ENCODE measurements at regions not wholly inside any gene's neighbourhood (a gene's known extent, or its start where the extent isn't known, plus 50 kb on each side); places are given as distances from the start of the nearest gene placed in this dataset.

DNA sequence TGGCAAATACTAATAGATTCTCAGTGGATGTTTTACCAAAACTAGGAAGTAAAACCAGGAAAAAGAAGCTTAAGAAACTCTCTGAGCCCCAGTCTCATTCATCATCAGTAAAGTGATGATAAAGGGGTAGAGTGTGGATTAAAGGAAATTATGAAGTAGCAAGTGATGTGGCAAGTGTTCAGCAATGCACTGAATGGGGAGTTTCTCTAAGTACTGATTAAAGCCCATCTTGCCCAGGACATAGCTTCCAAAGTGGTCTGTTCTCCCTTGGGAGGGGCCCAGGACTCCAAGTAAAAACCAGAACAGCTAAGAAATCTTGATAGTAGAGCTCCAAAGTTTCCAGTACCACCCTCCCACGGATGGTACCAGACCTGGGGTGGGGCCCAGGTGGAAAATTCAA, 137.3 kb downstream of the WNT5A start:
- DNase-seq (ENCODE audit: low spot score) = no peak
- intact Hi-C loops (cut with DNase I) = no loop called here

DNA sequence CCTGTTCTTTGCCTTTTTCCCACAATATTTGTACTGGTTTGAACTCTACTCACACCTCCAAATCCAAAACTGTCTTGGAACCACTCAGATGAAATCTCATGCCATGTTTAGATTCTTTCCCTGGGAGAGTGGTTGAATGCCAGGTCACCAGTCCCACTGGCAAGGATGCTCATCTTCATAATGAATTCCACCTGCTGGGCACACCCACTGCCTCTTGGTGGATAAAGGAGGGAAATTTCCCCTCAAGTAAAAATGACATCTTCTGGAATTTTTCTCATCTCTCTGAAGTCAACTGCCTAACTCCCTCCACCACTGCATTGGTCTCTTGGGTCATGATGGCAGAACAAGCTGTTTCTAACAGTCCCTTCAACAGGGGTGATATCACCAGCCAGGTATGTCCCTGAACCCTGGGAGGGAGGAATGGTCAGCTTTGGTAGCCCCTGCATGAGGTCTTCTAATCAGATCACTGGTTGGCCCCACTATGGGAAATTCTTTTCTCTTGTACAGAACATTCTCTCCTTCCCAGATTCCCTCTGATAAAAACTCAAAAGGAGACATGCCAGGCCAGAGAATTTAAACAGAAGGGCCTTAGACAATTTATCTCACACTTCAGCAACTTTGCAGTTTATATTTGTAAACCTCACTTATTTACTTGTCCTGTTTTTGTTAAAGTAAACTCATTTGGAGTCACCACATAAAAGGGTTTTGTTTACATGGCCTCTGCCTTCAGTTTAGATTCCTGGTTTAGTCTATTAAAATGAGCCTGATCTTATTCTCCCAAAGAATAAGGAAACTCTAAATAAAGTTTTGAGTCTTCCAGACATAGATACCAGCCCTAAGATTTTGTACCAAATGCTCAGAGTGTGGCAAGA, 143.4 kb downstream of the WNT5A start:
- intact Hi-C loops (cut with DNase I) = no loop called here
- DNase-seq (ENCODE audit: low spot score) = no peak

DNA sequence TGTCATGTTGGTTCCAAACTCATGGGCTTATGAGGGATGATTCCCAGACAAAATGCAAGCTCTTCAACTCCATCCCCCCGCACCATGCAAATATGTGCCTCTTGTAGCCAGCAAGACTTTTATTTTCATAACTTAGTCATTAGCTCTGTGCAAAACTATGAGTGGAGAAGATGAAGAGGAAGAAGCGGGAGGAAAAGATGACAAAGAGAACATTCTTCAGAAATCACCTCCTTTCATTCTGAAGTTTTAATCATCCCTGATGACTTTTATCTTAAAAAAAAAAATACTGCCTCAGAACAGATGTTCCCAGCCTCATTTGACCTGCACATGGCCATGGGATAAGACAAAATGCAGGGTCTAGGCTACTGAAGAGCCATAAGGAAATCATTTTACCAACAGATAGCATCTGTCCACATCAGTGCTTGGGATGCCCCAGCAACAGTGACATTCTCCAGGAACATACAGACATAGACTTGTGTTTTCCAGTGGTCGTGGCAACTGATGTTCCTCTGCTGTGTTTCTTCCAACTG, 145.5 kb downstream of the WNT5A start:
- DNase-seq (ENCODE audit: low spot score) = no peak
- intact Hi-C loops (cut with DNase I) = no loop called here

DNA sequence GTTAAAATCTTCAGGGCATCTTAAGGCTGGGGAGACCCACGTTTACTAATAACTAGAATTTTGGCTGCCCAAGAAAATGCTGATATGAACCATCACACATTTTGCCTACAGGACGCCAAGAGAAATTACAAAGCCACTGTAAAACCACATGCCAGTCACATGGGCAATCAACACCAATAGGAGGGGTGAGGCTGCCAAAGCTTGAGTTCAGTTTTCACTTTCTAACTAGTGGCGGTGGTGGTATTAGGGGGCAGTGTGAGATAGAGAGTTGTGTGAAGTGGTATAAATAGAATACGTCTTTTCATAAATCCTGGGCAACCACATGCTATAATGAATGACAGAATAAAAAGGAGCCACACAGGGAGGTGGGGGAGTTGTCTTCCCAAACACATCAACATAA, 147.3 kb downstream of the WNT5A start:
- DNase-seq (ENCODE audit: low spot score) = no peak
- intact Hi-C loops (cut with DNase I) = no loop called here

DNA sequence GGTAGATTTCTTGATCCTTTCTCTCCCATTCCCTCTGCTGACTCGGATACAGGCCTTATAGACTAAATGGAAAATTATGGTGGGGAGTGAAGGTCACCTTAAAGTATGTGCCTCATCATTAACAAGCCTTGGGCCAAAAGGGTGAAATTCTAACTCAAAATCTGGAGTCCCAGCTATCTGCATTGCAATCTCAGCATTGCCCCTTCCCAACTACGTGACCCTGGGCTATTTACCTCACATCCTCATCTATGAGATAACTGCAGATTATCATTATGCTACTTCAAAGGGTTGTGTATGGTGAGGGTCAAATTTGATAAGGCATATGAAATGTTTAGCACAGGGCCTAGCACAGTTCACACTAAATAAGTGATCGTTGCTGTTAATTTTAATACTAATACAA, 147.7 kb downstream of the WNT5A start:
- intact Hi-C loops (cut with DNase I) = no loop called here
- no peak for DNase-seq (ENCODE audit: low spot score)

DNA sequence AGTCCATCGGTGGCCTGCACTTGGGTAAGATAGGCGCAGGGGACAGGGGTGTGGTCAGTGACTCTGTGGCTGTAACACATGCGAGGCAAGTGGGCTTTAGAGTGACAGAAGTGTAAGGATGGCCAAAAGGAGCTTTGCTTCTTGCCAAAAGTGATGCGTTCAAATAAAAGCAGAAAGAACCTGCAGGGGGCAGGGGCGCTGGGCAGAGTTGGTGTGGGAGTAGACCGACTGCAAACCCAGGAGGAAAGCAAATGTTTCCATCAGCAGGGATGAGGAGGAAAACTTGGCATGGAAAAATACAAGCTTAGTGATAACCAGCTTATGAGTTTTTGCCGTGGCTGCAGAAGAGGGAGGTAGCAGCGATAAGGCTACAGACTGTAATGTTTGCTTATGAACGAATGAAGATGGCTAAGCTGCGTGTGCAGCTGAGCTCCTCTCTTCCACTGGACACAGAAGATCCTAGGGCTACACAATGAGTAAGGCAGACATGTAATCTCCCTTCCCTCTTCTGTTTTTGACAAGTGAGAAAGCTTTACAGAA, 149.4 kb downstream of the WNT5A start:
- intact Hi-C loops (cut with DNase I) = no loop called here
- no peak for DNase-seq (ENCODE audit: low spot score)

DNA sequence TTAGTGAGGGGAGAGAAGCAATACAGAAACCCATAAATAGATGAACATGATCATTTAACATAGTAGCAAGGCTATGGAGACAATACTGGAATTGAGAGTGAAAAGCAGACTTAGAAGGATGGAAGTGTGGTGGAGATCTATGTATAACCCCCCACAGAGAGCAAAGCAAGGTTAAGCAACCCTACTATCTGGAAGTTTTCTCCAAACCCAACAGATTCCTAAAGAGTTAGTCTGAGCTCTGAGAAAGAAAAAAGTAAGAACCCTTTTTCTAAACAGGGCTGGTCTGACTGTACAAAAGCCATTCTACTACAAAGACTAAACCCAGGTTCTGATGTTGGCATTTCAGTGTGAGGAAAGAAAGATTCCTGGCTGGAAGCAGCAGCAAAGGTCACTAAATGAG, 153.2 kb downstream of the WNT5A start:
- no peak for DNase-seq (ENCODE audit: low spot score)
- intact Hi-C loops (cut with DNase I) = no loop called here

DNA sequence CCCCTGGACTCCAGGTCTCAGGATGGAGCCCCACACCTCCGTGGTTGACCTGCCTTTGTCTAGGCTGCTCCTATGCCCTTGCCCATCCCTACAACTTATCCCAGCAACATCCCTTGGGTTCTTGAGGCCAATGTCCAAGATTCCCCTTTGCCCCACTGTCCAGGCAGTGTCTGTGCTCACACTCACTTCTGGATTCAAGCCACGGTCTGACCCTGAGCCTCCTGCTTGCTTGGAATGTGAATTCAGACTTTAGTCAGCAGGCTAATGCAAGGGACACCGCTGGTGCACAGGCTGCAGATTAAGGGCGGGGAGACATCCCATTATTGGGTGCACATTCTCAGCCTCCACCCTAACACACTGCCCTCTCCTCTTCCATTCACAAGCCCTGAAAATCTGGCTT, 154.1 kb downstream of the WNT5A start:
- intact Hi-C loops (cut with DNase I) = no loop called here

DNA sequence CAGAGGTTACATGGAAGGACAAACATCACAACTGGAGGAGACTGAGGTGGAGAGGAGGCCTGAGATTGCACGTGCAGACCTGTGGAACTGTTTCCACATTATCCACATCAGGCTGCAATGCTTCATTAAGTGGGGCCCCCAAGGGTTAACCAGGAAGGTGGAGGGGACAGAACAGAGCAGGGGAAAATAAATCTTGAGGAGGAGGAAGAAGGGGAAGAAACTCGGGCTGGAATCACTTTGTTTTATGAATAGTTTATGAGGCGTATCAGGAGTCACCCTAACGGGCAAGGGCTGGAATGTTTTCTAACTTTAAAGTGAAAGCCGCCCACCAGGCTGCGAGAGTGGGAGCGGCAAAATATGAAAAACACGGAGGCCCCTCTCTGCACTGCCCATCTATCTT, 154.9 kb downstream of the WNT5A start:
- intact Hi-C loops (cut with DNase I) = no loop called here
- no peak for DNase-seq (ENCODE audit: low spot score)

More for the DNA sequence above, 154.1 kb downstream of the WNT5A start:
- no peak for DNase-seq (ENCODE audit: low spot score)

DNA sequence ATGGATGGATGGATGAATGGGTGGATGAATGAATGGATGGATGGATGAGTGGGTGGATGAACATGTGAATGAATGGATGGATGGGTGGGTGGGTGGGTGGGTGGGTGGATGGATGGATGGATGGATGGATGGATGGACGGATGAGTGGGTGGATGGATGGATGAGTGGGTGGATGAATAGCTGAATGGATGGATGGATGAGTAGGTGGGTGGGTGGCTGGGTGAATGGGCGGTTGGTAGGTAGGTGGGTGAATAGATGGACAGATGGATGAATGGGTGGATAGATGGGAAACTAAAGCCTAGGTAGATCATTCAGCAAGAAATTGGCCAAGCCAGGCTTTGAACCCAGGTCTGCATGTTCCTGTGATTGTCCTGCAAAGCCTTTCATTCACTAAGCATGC, 155.6 kb downstream of the WNT5A start:
- no peak for DNase-seq (ENCODE audit: low spot score)
- intact Hi-C loops (cut with DNase I) = no loop called here

DNA sequence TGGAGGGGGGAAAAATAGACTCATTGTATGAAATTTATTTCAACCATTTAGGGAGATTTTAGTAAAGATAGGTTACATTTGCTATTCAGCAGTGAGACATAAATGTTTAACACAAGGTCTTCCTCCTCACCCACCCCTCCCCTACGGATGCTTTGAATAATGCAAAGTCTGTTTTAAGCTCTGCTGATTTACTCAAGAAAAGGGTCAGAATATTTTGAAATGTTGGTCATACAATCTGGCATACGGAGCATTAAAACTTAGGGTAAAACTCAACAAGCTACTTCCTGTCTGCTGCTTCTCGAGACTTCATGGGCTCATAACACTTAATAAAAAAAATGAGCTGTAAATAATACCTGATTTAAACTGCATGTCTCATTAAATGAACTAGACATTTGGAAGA, 156.3 kb downstream of the WNT5A start:
- DNase-seq (ENCODE audit: low spot score) = no peak
- intact Hi-C loops (cut with DNase I) = no loop called here

DNA sequence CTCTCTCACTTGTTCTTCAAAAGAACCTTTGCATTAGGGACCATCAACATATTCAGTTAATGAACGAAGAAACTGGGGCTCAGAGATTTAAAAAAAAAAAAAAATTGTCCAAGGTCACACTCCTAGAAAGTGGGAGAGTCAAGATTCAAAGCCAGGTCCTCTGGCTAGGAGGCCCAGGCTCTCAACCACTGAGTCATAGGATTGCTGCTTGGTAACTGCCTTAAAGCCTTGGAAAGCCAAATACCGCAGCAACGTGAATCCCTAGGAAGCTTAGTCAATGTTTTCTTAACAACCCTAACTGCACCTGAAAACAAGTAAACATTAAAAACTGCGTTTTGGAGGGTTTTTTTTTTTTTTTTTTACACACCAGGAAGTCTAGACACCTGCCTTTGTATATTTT, 156.8 kb downstream of the WNT5A start:
- no peak for DNase-seq (ENCODE audit: low spot score)
- intact Hi-C loops (cut with DNase I) = no loop called here

DNA sequence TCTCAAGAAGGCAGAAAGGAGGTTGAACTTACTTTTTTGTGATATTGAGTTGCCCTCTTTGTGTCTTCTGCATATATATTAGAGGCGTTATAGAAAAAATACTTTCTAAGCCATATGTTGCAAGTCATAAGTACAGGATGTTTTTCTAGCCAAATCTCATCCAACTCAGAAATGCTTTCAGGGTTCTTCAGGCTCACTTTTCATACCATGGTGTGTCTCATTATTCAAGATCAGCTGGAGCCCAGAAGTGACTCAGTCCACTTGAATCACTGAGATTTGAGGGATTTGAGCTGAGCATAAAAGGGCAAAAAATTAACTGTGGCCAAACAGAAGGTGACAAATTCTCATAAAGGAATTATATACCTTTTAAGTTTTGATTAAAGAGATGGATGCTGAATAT, 157.3 kb downstream of the WNT5A start:
- no peak for DNase-seq (ENCODE audit: low spot score)
- intact Hi-C loops (cut with DNase I) = no loop called here

DNA sequence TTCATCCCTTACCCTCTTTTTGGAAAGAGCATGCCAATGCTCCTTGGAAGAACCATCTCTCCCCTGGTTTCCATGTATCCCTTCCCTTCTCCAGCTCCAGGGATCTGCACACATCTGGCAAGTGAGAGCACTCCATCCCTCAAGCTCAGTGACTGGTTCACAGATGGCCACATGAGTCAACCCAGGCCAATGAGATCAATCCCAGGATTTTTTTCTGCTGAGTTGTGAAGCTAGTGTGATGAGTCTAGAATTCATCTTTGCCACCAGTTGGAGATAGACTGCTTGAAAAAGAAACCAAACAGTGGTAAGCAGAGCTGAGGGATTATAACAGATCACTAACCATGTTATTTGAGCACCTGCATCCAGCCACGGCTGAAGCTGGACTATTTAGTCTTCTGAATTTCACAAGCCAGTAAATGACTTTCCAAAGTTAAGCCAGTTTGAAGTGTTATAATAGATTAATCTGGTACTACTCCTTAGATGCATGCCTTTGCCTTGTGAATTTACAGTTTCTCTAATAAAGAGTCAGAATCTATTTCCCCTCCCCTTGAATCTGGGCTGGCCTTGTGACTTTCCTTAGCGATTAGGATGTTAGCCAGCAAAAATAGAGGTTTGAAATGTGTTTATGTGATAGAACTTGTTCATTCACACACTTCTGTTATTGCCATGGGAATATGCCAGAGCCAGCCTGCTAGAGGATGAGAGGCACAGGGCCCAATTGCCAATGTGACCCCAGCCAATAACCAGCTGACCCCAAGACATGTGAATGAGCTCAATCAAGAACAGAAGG, 159.8 kb downstream of the WNT5A start:
- intact Hi-C loops (cut with DNase I) = no loop called here

DNA sequence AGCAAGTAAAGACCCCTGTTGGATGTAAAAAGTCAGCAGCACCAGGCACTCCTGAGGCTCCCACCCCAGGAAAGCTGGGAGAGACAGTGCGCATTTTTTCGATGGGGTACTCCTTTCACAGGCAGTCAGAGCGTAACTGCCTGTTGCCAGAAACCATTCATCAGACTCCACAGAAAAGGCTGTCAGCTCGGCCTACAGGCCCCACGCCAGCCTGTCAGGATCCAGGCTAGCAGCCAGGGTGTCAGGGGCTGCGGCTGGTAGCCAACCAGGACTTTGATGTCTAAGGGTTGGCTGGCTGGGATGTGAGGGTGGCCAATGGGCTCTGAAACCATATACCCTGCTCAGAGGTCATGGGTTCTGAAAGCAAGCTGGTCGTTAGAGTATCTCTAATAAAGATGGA, 164.5 kb downstream of the WNT5A start:
- DNase-seq (ENCODE audit: low spot score) = no peak
- intact Hi-C loops (cut with DNase I) = no loop called here

More for the DNA sequence above, 159.8 kb downstream of the WNT5A start:
- DNase-seq (ENCODE audit: low spot score) = no peak

DNA sequence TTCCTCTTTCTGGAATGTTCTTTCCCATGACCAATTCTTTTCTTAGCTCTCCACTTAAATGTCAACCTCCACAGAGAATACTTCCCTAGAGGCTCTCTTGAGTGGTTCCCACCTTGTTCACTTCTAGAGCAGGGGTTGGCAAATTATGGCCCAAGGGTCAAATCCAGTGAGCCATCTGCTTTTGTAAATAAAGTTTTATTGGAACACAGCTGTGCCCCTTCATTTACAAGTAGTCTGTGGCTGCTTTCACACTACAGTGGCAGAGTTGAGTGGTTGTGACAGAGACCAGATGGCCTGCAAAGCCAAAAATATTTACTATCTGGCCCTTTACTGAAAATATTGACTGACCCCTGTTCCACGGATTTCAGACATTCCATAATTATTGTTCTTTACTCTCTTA, 166.2 kb downstream of the WNT5A start:
- intact Hi-C loops (cut with DNase I) = no loop called here
- no peak for DNase-seq (ENCODE audit: low spot score)

DNA sequence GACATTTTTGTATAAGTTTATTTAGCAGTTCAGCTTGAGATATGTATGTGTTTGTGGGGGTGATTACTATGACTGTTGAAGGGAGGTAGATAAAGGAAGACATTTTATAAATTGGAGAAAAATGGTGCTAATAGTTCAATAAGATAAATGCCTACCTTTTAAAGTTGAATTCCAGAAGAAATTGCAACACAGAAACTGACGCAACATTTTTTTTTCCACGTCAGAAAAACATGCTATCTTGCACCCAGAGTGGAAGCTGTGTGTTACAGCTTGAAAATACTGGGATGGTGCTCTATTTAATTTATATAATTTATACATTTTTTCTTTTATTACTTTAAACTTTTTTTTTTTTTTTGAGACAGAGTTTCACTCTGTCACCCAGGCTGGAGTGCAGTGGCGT, 171.7 kb downstream of the WNT5A start:
- no peak for DNase-seq (ENCODE audit: low spot score)
- intact Hi-C loops (cut with DNase I) = no loop called here

DNA sequence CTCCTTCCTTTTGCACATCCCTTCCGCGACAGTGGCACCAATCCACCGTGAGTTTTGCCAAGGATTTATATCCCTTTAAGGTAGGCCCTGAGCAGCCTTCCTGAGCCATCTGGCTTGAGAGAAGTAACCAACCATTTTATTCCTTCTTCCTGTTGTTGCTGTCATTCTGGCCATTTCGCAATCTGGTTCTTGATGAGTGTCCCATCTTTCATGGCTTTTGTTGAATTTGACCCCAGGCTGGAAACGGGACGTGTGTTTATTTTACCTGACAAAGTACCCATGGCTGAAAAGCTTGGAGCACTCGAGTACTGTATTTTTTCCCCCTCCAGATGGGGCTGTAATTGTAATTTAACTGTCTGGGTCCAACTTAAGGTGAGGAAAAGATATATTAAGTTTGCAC, 173.4 kb downstream of the WNT5A start:
- intact Hi-C loops (cut with DNase I) = no loop called here

DNA sequence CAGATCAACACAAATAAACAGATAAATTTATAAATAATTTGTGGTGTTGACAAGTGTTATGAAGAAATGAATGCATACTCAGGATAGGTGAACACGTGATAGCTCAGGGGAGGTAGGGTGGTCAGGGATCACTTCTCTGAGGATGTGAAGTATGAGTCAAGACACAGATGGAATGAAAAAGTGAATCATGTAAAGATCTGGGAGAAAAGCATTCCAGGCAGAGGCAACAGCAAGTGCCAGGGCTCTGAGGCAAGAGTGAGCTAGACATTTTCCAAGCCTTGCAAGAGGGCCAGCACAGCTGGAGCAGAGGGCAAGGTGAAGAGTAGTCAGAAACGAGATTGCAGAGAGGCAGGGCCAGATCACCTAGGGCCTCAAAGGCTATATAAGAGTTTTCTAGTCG, 177.8 kb downstream of the WNT5A start:
- intact Hi-C loops (cut with DNase I) = no loop called here
- no peak for DNase-seq (ENCODE audit: low spot score)

More for the DNA sequence above, 173.4 kb downstream of the WNT5A start:
- no peak for DNase-seq (ENCODE audit: low spot score)

DNA sequence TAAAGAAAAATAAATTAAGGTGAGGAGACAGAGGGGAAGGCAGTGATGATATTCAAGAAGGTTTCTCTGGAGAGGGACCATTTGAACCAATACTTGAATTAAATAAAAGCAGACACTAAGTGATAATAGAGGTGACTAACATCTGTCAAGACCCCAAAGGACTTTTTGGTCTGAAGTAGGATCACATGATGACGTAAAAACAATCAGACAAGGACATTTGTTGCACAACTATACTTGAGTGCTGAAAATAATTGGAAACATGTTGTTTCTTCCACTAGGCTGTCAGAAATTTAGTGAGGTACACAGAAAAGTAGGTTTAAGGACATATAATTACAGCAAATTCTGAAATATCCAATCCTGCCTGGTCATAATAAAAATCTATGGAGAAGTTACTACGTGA, 179.5 kb downstream of the WNT5A start:
- intact Hi-C loops (cut with DNase I) = no loop called here
- no peak for DNase-seq (ENCODE audit: low spot score)
